ENCODE measurements at regions not wholly inside any gene's neighbourhood (a gene's known extent, or its start where the extent isn't known, plus 50 kb on each side); places are given as distances from the start of the nearest gene placed in this dataset.

DNA sequence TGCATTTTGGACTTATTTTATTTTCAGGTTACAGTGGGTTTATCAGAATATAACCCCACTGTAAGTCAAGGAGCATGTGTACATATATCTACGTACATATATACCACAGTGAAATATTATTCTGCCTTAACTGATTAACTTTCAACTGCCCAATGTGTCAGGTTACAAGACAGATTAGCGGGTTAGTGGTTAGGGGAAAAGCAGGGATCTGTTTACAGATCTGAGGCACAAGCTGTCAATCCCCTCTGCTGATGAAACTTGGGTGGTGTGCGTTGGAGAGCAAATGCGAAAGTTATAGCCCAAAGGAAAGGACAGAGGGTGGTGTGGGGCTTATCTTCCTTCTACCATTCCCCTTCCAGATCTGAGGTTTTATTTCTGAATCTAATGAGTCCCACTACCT lies 238.2 kb upstream of the KCNK2 start:
- Histone ChIP-seq H3K27me3 (peaks cover 0 to 8% (median 0%) of the 10 kb centered on the region in 9 donors), H3K36me3 (no peaks in the 10 kb centered on the region), H3K27ac (no peak overlapping the region), H3K9me3 (peaks cover 0 to under 1% (median 0%) of the 10 kb centered on the region in 12 donors), H3K4me3 (no peak overlapping the region), H3K4me1 (no peaks in the 10 kb centered on the region)
- DNase-seq (no peak), ATAC-seq (no peak)
- 57 to 66% (median 62%) methylated on average over 4 of the region's 4 CpGs for WGBS, 4 donors
- no peak for TF ChIP-seq CTCF (IDR thresholded peaks at IDR 0.05)
- no peak for TF ChIP-seq POLR2A (IDR thresholded peaks at IDR 0.05)
- intact Hi-C loops (cut with DNase I), result no loop called here

- Histone ChIP-seq H3K9me3 (peaks cover 0 to 13% (median 5%) of the 10 kb centered on the region in 12 donors), H3K36me3 (no peaks in the 10 kb centered on the region), H3K27me3 (peaks cover 0 to 8% (median 0%) of the 10 kb centered on the region in 9 donors), H3K4me1 (no peaks in the 10 kb centered on the region), H3K4me3 (no peak overlapping the region), H3K27ac (no peak overlapping the region)
- ATAC-seq (no peak), DNase-seq (no peak)
- intact Hi-C loops (cut with DNase I), result no loop called here
- TF ChIP-seq CTCF (IDR thresholded peaks at IDR 0.05) (no peak), POLR2A (IDR thresholded peaks at IDR 0.05) (no peak)
- 85 to 89% (median 87%) methylated on average over 5 of the region's 5 CpGs for WGBS, 4 donors
Observed at GRCh38 chr1:214846276-214846675, 236.3 kb upstream of the KCNK2 start.

DNA sequence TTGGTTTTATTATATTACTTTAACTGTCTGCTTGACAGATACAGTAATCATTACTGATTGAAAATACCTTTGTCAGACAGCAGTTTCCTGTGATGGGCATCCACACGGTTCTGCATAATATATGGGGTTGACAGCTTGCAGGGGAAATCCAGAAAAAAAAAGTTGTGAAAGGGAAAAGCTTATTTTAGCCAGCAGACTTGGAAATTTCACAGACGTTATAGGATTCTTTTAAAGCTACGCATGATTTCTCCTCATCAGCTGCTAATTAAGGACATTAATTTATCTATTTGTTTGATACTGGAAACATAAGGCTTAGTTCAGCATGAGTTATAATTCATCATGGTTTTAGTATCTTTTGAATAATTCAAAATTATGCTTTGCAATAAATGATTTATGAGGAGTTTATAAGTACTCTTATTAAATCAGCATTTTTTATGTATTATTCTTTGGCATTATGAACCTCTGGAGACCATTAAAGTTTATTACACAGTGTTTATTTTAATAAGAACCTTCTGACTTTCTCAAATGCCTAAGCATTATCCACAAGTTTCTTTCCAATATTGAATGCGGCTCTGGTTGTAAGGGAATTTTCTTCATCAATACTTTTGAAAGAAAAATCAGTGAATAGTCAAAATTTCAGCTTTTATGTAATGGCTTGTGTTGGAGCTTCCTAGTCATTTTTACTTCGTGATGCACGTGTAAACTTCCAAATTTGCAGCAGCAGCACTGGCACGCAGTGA lies 235.3 kb upstream of the KCNK2 start:
- intact Hi-C loops (cut with DNase I), result no loop called here

DNA sequence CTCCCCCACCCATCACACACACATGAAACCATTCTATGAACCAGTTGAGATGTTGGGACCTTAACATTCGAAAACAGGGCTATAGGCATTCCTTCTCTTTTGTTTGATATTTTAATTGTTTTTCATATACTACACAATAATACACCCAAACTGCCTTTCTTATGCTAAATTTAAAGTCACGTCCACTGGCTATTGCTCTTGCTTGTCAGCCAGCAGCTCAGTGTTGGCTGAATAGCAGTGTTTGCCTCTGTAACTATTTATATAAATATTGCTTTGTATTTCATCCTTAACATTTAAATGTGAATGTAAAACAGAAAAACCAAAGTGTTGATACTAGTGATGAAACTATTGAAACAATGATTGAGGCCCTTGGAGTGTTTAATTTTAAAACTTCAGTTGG lies 234.4 kb upstream of the KCNK2 start:
- Histone ChIP-seq H3K4me3 (no peak overlapping the region), H3K4me1 (no peaks in the 10 kb centered on the region), H3K36me3 (no peaks in the 10 kb centered on the region), H3K27ac (no peak overlapping the region), H3K27me3 (peaks cover 0 to 12% (median 0%) of the 10 kb centered on the region in 9 donors), H3K9me3 (peaks cover 0 to 13% (median 6%) of the 10 kb centered on the region in 12 donors)
- no peak for ATAC-seq
- intact Hi-C loops (cut with DNase I), result no loop called here
- no peak for TF ChIP-seq CTCF (IDR thresholded peaks at IDR 0.05)
- no peak for TF ChIP-seq POLR2A (IDR thresholded peaks at IDR 0.05)
- 70 to 78% (median 76%) methylated on average over 2 of the region's 2 CpGs for WGBS, 4 donors
- DNase-seq, result no peak

More for the DNA sequence above, 235.3 kb upstream of the KCNK2 start:
- DNase-seq (no peak), ATAC-seq (no peak)
- Histone ChIP-seq H3K36me3 (no peaks in the 10 kb centered on the region), H3K27me3 (peaks cover 0 to 12% (median 0%) of the 10 kb centered on the region in 9 donors), H3K4me1 (no peaks in the 10 kb centered on the region), H3K4me3 (no peak overlapping the region), H3K27ac (no peak overlapping the region), H3K9me3 (peaks cover 0 to 13% (median 6%) of the 10 kb centered on the region in 12 donors)
- no peak for TF ChIP-seq CTCF (IDR thresholded peaks at IDR 0.05)
- no peak for TF ChIP-seq POLR2A (IDR thresholded peaks at IDR 0.05)
- WGBS, 4 donors, result 61 to 67% (median 63%) methylated on average over 7 of the region's 7 CpGs

All from heart left ventricle (tissue), 16 donors.